HepG2 (cell line): ENCODE measurements at regions not wholly inside any gene's neighbourhood (a gene's known extent, or its start where the extent isn't known, plus 50 kb on each side); places are given as distances from the start of the nearest gene placed in this dataset.

Experiments used
- ATAC-seq: fragments of 200-7000 bp; cut with Tn5 transposase; 3 replicates; pipeline ENCODE4 v1.9.1; 2020; ENCODE audit warnings: mild to moderate bottlenecking, moderate library complexity
- BruUV-seq: library from RNA; stranded (reverse); fragments of 400-500 nt; replicated peaks from 2 replicates; lab custom pipeline; 2021; lab: Mats Ljungman, UMichigan
- CTCF ChIA-PET: fragments of 300-600 bp; formaldehyde crosslinking; extraction: SDS; loops from one replicate; lab custom pipeline; 2021; ENCODE audit warnings: low total read pairs, inconsistent platforms, low intra/inter-chr PET ratio; lab: Yijun Ruan, JAX
- POLR2A ChIA-PET: fragments of 350-600 bp; sonication (Branson Sonifier 250); formaldehyde crosslinking; loops from one replicate; lab custom pipeline; 2020; ENCODE audit warnings: antibody characterized with exemption, inconsistent platforms; lab: Yijun Ruan, JAX
- DNase-seq: peaks from one replicate; pipeline ENCODE4 v3.0.0-alpha.2; 2015; ENCODE audit warnings: low spot score
- FAIRE-seq: peaks from 3 replicates; lab custom pipeline; 2011; peaks lifted over from hg19 to GRCh38; lab: Jason Lieb, UNC
- H2AFZ ChIP-seq: one replicate; pipeline ENCODE4 v1.6.1; 2011; ENCODE audit warnings: low read length, inconsistent platforms
- H3K27ac ChIP-seq: fragments of 300-600 bp; 3 replicates; pipeline ENCODE4 v1.8.0; 2011; ENCODE audit warnings: mixed run types, mild to moderate bottlenecking, mixed read lengths, low read length, inconsistent platforms; ENCODE audit not compliant: insufficient read depth; ENCODE audit errors: extremely low read length
- H3K27me3 ChIP-seq, 2 experiments: fragments of 200-600 bp in 1 of 2; 2 replicates in 1 of 2; 3 replicates in 1 of 2; pipeline versions ENCODE4 v1.6.0 to v1.8.0; 2011; ENCODE audit warnings: low read length in 2 of 2, mild to moderate bottlenecking in 2 of 2, moderate library complexity in 2 of 2, inconsistent platforms in 1 of 2; ENCODE audit not compliant: insufficient read depth in 2 of 2, control insufficient read depth in 1 of 2
- H3K36me3 ChIP-seq, 2 experiments: fragments of 200-600 bp in 1 of 2; replicated peaks in 1 of 2; 2 replicates in 1 of 2; 3 replicates in 1 of 2; pipeline versions ENCODE4 v1.5.1 to v1.8.0; 2011; ENCODE audit warnings: low read length in 2 of 2, inconsistent platforms in 1 of 2; ENCODE audit not compliant: insufficient read depth in 2 of 2, control insufficient read depth in 1 of 2
- H3K4me1 ChIP-seq: 2 replicates; pipeline ENCODE4 v1.5.1; 2012; ENCODE audit warnings: low read length, inconsistent platforms; ENCODE audit not compliant: insufficient read depth
- H3K4me2 ChIP-seq: 2 replicates; pipeline ENCODE4 v1.6.0; 2011; ENCODE audit warnings: low read depth, low read length, inconsistent platforms
- H3K4me3 ChIP-seq, 3 experiments: fragments of 200-600 bp in 1 of 3; sonication (generic), shearing (Covaris generic) in 1 of 3; replicated peaks in 1 of 3; 2 replicates each; pipeline ENCODE4 v1.5.1; 2011 to 2016; ENCODE audit warnings: low read length in 3 of 3, inconsistent platforms in 2 of 3, low read depth in 2 of 3, mild to moderate bottlenecking in 2 of 3, control low read depth in 1 of 3, mixed read lengths in 1 of 3; ENCODE audit not compliant: insufficient read depth in 1 of 3
- H3K79me2 ChIP-seq: one replicate; pipeline ENCODE4 v1.6.1; 2011; ENCODE audit warnings: low read length, inconsistent platforms; ENCODE audit not compliant: insufficient read depth
- H3K9ac ChIP-seq: 2 replicates; pipeline ENCODE4 v1.6.0; 2011; ENCODE audit warnings: mild to moderate bottlenecking, low read depth, low read length, inconsistent platforms; ENCODE audit not compliant: insufficient read depth
- H3K9me3 ChIP-seq: 2 replicates; pipeline ENCODE4 v1.5.1; 2012; ENCODE audit warnings: mild to moderate bottlenecking, low read length
- H4K20me1 ChIP-seq: 2 replicates; pipeline ENCODE4 v1.6.0; 2011; ENCODE audit warnings: inconsistent platforms, mild to moderate bottlenecking, low read length, moderate library complexity; ENCODE audit not compliant: insufficient read depth
- ATF1 ChIP-seq: IDR thresholded peaks from 2 replicates; pipeline ENCODE4 v1.6.1; 2016; ENCODE audit warnings: mild to moderate bottlenecking, control low read depth
- ATM ChIP-seq: fragments of 450-650 bp; IDR thresholded peaks from 2 replicates; pipeline ENCODE4 v1.7.1; 2017; ENCODE audit warnings: mild to moderate bottlenecking, borderline replicate concordance
- HDAC1 ChIP-seq: sonication (generic); formaldehyde crosslinking; IDR thresholded peaks from 2 replicates; pipeline ENCODE4 v1.5.1; 2020; ENCODE audit warnings: mild to moderate bottlenecking, missing genetic modification reagents
- HNRNPUL1 ChIP-seq: fragments of 200-400 bp; formaldehyde crosslinking; IDR thresholded peaks from 2 replicates; pipeline ENCODE4 v1.6.1; 2017; ENCODE audit warnings: low read depth, mild to moderate bottlenecking, low read length, moderate library complexity
- MBD4 ChIP-seq: IDR thresholded peaks from 2 replicates; pipeline ENCODE4 v1.6.1; 2012; ENCODE audit warnings: low read length, inconsistent platforms, borderline replicate concordance
- MBNL3 ChIP-seq: fragments of 250-450 bp; sonication (Bioruptor Pico); conservative IDR thresholded peaks from 2 replicates; pipeline ENCODE4 v1.8.0; 2022; ENCODE audit warnings: mild to moderate bottlenecking, inconsistent platforms
- REPIN1 ChIP-seq: sonication (generic); formaldehyde crosslinking; IDR thresholded peaks from 2 replicates; pipeline ENCODE4 v1.8.0; 2022; ENCODE audit warnings: missing genetic modification reagents, low read depth, mild to moderate bottlenecking, borderline replicate concordance
- RERE ChIP-seq: IDR thresholded peaks from 2 replicates; pipeline ENCODE4 v1.6.1; 2016; ENCODE audit warnings: low read depth, missing genetic modification reagents, missing compliant biosample characterization
- SNRNP70 ChIP-seq: fragments of 200-400 bp; formaldehyde crosslinking; IDR thresholded peaks from 2 replicates; pipeline ENCODE4 v1.6.1; 2017; ENCODE audit warnings: mild to moderate bottlenecking, low read depth, low read length, moderate library complexity
- ZFP36L1 ChIP-seq: sonication (generic); formaldehyde crosslinking; IDR thresholded peaks from 2 replicates; pipeline ENCODE4 v1.8.0; 2022; ENCODE audit warnings: mild to moderate bottlenecking, missing genetic modification reagents, moderate library complexity
- ZNF569 ChIP-seq: sonication (generic); formaldehyde crosslinking; IDR thresholded peaks from 2 replicates; pipeline ENCODE4 v1.5.0; 2020; ENCODE audit warnings: mild to moderate bottlenecking, missing genetic modification reagents, moderate library complexity, borderline replicate concordance
- ZNF776 ChIP-seq: sonication (generic); formaldehyde crosslinking; IDR thresholded peaks from 2 replicates; pipeline ENCODE4 v1.4.0; 2020; ENCODE audit warnings: mild to moderate bottlenecking, missing genetic modification reagents
- WGBS: methylation state at CpG from one replicate; pipeline ENCODE4 v1.1.6; 2017; ENCODE audit warnings: low lambda C conversion rate; 5-methylcytosine and 5-hydroxymethylcytosine counted together
- in situ Hi-C: cut with HindIII; loops from 2 replicates; pipeline ENCODE4 v1.10.0; 2017; ENCODE audit warnings: low pct_unique_long_range_greater_than_20kb; ENCODE audit not compliant: extremely low pct_ligation_motif_present
- intact Hi-C: fragments of 100-400 bp; cut with micrococcal nuclease; formaldehyde crosslinking; loops from one replicate; pipeline ENCODE4 v1.10.0; 2022; ENCODE audit not compliant: unreplicated experiment

- intact Hi-C loops, result no loop called here
- no peaks in the 10 kb centered on the region for H3K79me2 ChIP-seq
- in situ Hi-C loops, result no loop called here
- no peak overlapping the region for H3K4me2 ChIP-seq
- FAIRE-seq (no peak), DNase-seq (no peak), ATAC-seq (no peak)
- no peaks in the 10 kb centered on the region for H3K36me3 ChIP-seq
- no TSS peak for BruUV-seq
- ChIA-PET CTCF (no interaction called here), POLR2A (no interaction called here)
- no peak overlapping the region for H3K27ac ChIP-seq
- H3K27me3 ChIP-seq, result no peaks in the 10 kb centered on the region
- no peak overlapping the region for H3K4me3 ChIP-seq
- TF ChIP-seq HNRNPUL1 (no peak), SNRNP70 (no peak), MBNL3 (CRISPR knock-in tag) (no peak), ATF1 (no peak)
- WGBS, result under 1% methylated on average over 5 of the region's 5 CpGs
- no peak overlapping the region for H2AFZ ChIP-seq
- H3K9me3 ChIP-seq, result no peaks in the 10 kb centered on the region
- H3K9ac ChIP-seq, result no peak overlapping the region
- H3K4me1 ChIP-seq, result no peaks in the 10 kb centered on the region
- no peaks in the 10 kb centered on the region for H4K20me1 ChIP-seq
Measured at GRCh38 chr13:75913925-75914324, 277.8 kb downstream of the LMO7 start.

GRCh38 chr13:75910591-75910990 lies 274.5 kb downstream of the LMO7 start:
- in situ Hi-C loops, result no loop called here
- H3K36me3 ChIP-seq, result no peaks in the 10 kb centered on the region
- 50% methylated on average over 2 of the region's 2 CpGs for WGBS
- no peak overlapping the region for H3K4me3 ChIP-seq
- CTCF ChIA-PET, result no interaction called here
- H3K27ac ChIP-seq, result no peak overlapping the region
- H3K27me3 ChIP-seq, result peaks cover 0 to 9% of the 10 kb centered on the region in 2 experiments; a peak in 1 of 5 replicates
- no peak for ATAC-seq
- BruUV-seq, result no TSS peak
- no peaks in the 10 kb centered on the region for H3K4me1 ChIP-seq
- intact Hi-C loops, result no loop called here
- H3K9me3 ChIP-seq, result no peaks in the 10 kb centered on the region
- no peak for FAIRE-seq
- no peak for DNase-seq
- no peak overlapping the region for H3K9ac ChIP-seq
- POLR2A ChIA-PET, result no interaction called here
- H3K79me2 ChIP-seq, result no peaks in the 10 kb centered on the region
- H4K20me1 ChIP-seq, result no peaks in the 10 kb centered on the region
- H3K4me2 ChIP-seq, result no peak overlapping the region
- no peak overlapping the region for H2AFZ ChIP-seq
- TF ChIP-seq ZNF776 (CRISPR knock-in tag), result no peak
- no peak for TF ChIP-seq ZFP36L1 (CRISPR knock-in tag)
- no peak for TF ChIP-seq ATF1
- no peak for TF ChIP-seq REPIN1 (CRISPR knock-in tag)
- no peak for TF ChIP-seq MBD4
- no peak for TF ChIP-seq ZNF569 (CRISPR knock-in tag)
- TF ChIP-seq ATM, result no peak
- TF ChIP-seq RERE (CRISPR knock-in tag), result no peak
- TF ChIP-seq HDAC1 (CRISPR knock-in tag), result no peak
